GM19438 (cell line): ENCODE measurements at regions not wholly inside any gene's neighbourhood (a gene's known extent, or its start where the extent isn't known, plus 50 kb on each side); places are given as distances from the start of the nearest gene placed in this dataset.
A peak's percentile ranks its signal among the peaks of the same experiment; 100 is the strongest.
"Not testable (repeated sequence)": the region's sequence is repeated elsewhere in the genome, so short reads cannot be mapped to it uniquely, and the experiment has no call there.

Experiments used
- ATAC-seq: cut with Tn5 transposase; IDR thresholded peaks from one replicate; pipeline ENCODE4 v1.9.1; 2021; ENCODE audit warnings: low read depth; ENCODE audit not compliant: unreplicated experiment

- no peak for ATAC-seq
These were observed 426.7 kb downstream of the TRIB2 start for GRCh38 chr2:13143451-13143850.

GRCh38 chr2:13156916-13157315 is 440.2 kb downstream of the TRIB2 start:
- no peak for ATAC-seq

- no peak for ATAC-seq
These were observed 441.7 kb downstream of the TRIB2 start for GRCh38 chr2:13158466-13158865.

GRCh38 chr2:13180729-13181128 is 464.0 kb downstream of the TRIB2 start:
- ATAC-seq, result no peak

GRCh38 chr2:13193075-13193474 is 476.3 kb downstream of the TRIB2 start:
- peak; percentile 88 for ATAC-seq

GRCh38 chr2:13193900-13194299 is 477.2 kb downstream of the TRIB2 start:
- ATAC-seq, result peak; percentile 59

- ATAC-seq, result no peak
These were observed 478.5 kb downstream of the TRIB2 start for GRCh38 chr2:13195270-13195669.

GRCh38 chr2:13197248-13197647 is 480.5 kb downstream of the TRIB2 start:
- ATAC-seq, result no peak

- no peak for ATAC-seq
These were observed 485.2 kb downstream of the TRIB2 start for GRCh38 chr2:13201924-13202323.

GRCh38 chr2:13212115-13212514 is 495.4 kb downstream of the TRIB2 start:
- ATAC-seq, result no peak

- ATAC-seq, result no peak
These were observed 501.5 kb downstream of the TRIB2 start for GRCh38 chr2:13218205-13218604.

- no peak for ATAC-seq
These were observed 510.8 kb downstream of the TRIB2 start for GRCh38 chr2:13227578-13227977.

GRCh38 chr2:13230221-13230620 is 513.5 kb downstream of the TRIB2 start:
- no peak for ATAC-seq

- no peak for ATAC-seq
These were observed 523.3 kb downstream of the TRIB2 start for GRCh38 chr2:13240061-13240460.

- ATAC-seq, result no peak
These were observed 524.2 kb downstream of the TRIB2 start for GRCh38 chr2:13240789-13241487.

GRCh38 chr2:13252615-13253014 is 535.9 kb downstream of the TRIB2 start:
- no peak for ATAC-seq

GRCh38 chr2:13255485-13255884 is 538.7 kb downstream of the TRIB2 start:
- ATAC-seq, result no peak

GRCh38 chr2:13260402-13260801 is 543.7 kb downstream of the TRIB2 start:
- ATAC-seq, result no peak

GRCh38 chr2:13266166-13266565 is 549.4 kb downstream of the TRIB2 start:
- ATAC-seq, result no peak

- no peak for ATAC-seq
These were observed 568.0 kb downstream of the TRIB2 start for GRCh38 chr2:13284688-13285087.

GRCh38 chr2:13289310-13289709 is 572.6 kb downstream of the TRIB2 start:
- ATAC-seq, result no peak

- ATAC-seq, result not testable (repeated sequence)
These were observed 591.7 kb downstream of the TRIB2 start for GRCh38 chr2:13308478-13308805.

- ATAC-seq, result no peak
These were observed 592.3 kb downstream of the TRIB2 start for GRCh38 chr2:13308989-13309388.
